Testis (tissue), 2 donors: ENCODE measurements at regions not wholly inside any gene's neighbourhood (a gene's known extent, or its start where the extent isn't known, plus 50 kb on each side); places are given as distances from the start of the nearest gene placed in this dataset.

Experiments
- DNase-seq: peaks from one replicate; pipeline ENCODE4 v3.0.0-alpha.2; 2019
- H3K27ac ChIP-seq, 2 donors: fragments of 200-600 bp; sonication (generic); one replicate each; pipeline ENCODE4 v1.5.1; 2019
- H3K27me3 ChIP-seq: fragments of 200-600 bp; sonication (generic); one replicate; pipeline ENCODE4 v1.5.1; 2019
- H3K36me3 ChIP-seq: fragments of 200-600 bp; sonication (generic); one replicate; pipeline ENCODE4 v1.5.1; 2017; ENCODE audit warnings: low read depth; ENCODE audit errors: missing control alignments
- H3K4me1 ChIP-seq: fragments of 200-600 bp; sonication (generic); one replicate; pipeline ENCODE4 v1.5.1; 2019
- H3K4me3 ChIP-seq, 2 donors: fragments of 200-600 bp; sonication (generic); one replicate each; pipeline ENCODE4 v1.5.1; 2017 to 2019
- H3K9me3 ChIP-seq: fragments of 200-600 bp; sonication (generic); one replicate; pipeline ENCODE4 v1.5.1; 2017
- POLR2A ChIP-seq: fragments of 450-650 bp; IDR thresholded peaks from one replicate; pipeline ENCODE4 v1.6.1; 2017; ENCODE audit warnings: antibody characterized with exemption, mild to moderate bottlenecking, moderate library complexity
- WGBS, 2 donors: methylation state at CpG; one replicate each; pipeline ENCODE4 v1.1.5; 2018; 5-methylcytosine and 5-hydroxymethylcytosine counted together
- intact Hi-C: fragments of 100-400 bp; cut with DNase I; formaldehyde crosslinking; loops from one replicate; pipeline ENCODE4 v1.15.1; 2023; ENCODE audit warnings: low total_unique reads
- TF ChIP-seq, protein P1 (sequence below), 3 experiments: fragments of 450-650 bp in 2 of 3; fragments of 200-600 bp in 1 of 3; sonication (generic) in 1 of 3; IDR thresholded peaks; one replicate each; pipeline ENCODE4 v1.5.1; 2016 to 2019; ENCODE audit warnings: antibody characterized with exemption in 3 of 3, mild to moderate bottlenecking in 2 of 3, moderate library complexity in 1 of 3

DNA sequence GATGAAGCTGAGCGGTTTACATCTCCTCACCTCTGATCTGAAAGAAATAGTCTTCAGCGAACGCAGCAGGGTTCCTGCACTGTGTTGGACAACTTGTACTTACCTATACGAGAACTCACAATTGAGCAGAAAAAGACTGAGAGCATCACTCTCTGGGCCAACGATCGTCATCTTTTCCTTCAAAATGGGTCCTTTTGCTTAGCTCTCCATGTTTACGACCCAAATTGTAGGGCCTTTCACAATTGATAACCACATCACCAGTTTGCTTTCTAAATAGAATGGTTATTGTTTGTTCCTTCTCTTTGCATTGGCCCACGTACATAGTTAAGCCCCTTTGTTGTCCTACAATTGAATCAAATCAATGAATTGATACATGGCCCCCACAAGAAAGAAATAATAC is 110.0 kb upstream of the DMRT1 start:
- no peak overlapping the region for H3K4me3 ChIP-seq
- intact Hi-C loops = no loop called here
- no peaks in the 10 kb centered on the region for H3K9me3 ChIP-seq
- TF ChIP-seq, protein P1, sequence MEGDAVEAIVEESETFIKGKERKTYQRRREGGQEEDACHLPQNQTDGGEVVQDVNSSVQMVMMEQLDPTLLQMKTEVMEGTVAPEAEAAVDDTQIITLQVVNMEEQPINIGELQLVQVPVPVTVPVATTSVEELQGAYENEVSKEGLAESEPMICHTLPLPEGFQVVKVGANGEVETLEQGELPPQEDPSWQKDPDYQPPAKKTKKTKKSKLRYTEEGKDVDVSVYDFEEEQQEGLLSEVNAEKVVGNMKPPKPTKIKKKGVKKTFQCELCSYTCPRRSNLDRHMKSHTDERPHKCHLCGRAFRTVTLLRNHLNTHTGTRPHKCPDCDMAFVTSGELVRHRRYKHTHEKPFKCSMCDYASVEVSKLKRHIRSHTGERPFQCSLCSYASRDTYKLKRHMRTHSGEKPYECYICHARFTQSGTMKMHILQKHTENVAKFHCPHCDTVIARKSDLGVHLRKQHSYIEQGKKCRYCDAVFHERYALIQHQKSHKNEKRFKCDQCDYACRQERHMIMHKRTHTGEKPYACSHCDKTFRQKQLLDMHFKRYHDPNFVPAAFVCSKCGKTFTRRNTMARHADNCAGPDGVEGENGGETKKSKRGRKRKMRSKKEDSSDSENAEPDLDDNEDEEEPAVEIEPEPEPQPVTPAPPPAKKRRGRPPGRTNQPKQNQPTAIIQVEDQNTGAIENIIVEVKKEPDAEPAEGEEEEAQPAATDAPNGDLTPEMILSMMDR (IDR thresholded peaks at IDR 0.05) = no peak
- TF ChIP-seq POLR2A = no peak
- H3K36me3 ChIP-seq = no peaks in the 10 kb centered on the region
- DNase-seq = no peak
- H3K4me1 ChIP-seq = peaks cover 9% of the 10 kb centered on the region
- no peak overlapping the region for H3K27ac ChIP-seq
- H3K27me3 ChIP-seq = no peaks in the 10 kb centered on the region
- WGBS, 2 donors = 93 to 94% methylated on average over 8 of the region's 8 CpGs

DNA sequence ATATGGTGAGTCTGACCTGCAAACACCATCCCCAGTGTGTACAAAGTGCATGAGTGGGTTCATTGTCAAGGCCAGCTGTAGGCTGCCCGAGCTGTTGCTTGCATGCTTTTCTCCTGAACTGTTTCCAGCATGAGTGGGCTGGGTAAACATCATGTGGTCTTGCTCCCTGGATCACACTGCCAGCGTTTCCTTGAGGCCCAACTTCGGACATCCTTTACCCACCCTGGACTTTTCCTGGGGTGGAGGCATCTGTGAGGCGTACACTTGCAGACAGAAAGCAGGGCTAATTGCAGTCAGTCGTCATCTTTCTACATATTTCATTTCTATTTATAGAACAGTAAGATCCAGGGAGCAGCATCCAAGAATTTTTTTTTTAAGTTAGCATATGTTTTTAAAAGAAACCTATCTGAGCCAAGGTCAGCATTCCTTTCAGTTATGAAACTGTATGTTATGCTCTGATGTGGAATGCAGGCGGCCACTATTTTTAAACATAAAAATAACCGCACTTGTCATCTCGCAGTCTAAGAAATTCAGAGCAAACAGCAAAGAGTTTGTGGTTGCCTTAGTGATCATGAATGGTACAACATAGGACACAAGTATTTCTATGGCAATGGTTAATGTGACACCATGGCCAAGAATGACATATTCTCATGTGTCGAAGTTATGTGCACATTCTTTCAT is 106.5 kb upstream of the DMRT1 start:
- TF ChIP-seq POLR2A = no peak
- TF ChIP-seq, protein P1 (IDR thresholded peaks at IDR 0.05) = no peak
- peaks cover 9% of the 10 kb centered on the region for H3K4me1 ChIP-seq
- intact Hi-C loops = no loop called here
- H3K27ac ChIP-seq = no peak overlapping the region
- no peaks in the 10 kb centered on the region for H3K27me3 ChIP-seq
- H3K9me3 ChIP-seq = no peaks in the 10 kb centered on the region
- H3K36me3 ChIP-seq = no peaks in the 10 kb centered on the region
- peak; percentile 37 for DNase-seq
- H3K4me3 ChIP-seq = no peak overlapping the region
- 41 to 50% methylated on average over 9 of the region's 9 CpGs for WGBS, 2 donors

DNA sequence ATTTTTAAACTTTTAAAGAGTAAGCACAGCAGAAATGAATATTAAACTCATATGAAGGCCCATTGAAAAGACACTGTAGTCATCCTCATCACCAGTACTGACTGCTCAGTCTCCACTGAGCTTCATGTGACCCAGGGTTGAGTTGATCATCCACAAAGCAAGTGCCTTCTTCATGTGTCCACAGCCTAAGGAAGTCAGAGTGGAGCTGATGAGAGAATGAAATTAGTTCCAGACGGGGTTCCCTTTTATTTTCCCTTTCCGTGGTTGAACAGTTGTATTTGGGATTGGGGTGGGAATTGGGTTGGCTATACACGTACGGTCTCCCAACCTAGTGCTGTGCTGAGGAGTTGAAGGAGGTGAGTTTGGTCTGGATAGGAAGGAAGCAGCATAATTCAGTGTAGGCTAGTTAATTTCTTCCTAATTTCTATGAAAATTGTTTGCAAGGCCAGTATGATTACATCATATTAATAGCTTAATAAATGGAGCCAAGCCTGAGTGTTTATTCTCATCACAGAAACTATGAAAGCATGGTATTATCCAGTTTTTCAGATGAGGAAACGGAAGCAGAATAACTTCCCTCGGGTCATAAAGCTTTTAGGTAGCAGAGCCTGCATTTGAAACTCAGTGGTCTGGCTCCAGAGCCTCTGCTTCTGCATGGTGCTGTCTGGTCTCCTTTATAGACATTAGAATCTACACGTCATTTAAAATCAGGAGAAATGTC is 103.9 kb upstream of the DMRT1 start:
- DNase-seq = no peak
- Histone ChIP-seq H3K9me3 (no peaks in the 10 kb centered on the region), H3K4me1 (peaks cover 9% of the 10 kb centered on the region), H3K27me3 (no peaks in the 10 kb centered on the region), H3K4me3 (no peak overlapping the region), H3K27ac (peak overlapping the region in 1 of 2 donors; percentile 61), H3K36me3 (no peaks in the 10 kb centered on the region)
- TF ChIP-seq, protein P1 (IDR thresholded peaks at IDR 0.05) = no peak
- no peak for TF ChIP-seq POLR2A
- intact Hi-C loops = no loop called here
- WGBS, 2 donors = 64 to 77% methylated on average over 7 of the region's 7 CpGs

DNA sequence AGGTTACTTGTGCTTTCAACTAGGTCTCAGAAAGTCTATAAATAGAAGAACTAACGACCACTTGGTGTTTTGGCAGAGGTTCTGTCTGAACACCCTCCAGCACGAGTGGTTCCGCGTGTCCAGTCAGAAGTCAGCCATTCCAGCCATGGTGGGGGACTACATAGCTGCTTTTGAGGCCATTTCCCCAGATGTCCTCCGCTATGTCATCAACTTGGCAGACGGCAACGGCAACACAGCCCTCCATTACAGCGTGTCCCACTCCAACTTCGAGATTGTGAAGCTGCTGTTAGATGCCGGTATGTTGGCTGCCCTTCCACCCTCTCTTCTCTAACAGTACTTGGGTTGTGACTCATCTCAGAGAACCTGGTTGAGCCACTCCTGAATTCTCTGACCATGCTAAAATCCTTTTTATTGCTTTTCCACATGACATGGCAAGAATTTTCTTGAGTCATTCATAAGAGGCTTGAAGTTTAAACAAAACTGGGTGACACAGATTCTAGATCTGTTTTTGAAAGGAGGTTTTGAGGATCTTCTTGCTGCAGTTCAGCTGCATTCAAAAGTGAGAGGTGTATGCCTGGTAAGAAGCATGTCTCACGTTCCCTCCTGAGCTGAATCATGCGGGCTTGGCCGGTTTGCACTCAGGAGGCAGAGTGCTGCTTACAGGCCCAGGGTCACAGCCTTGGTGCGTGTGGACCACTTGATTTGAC is 103.1 kb upstream of the DMRT1 start:
- Histone ChIP-seq H3K9me3 (no peaks in the 10 kb centered on the region), H3K4me1 (peaks cover 9% of the 10 kb centered on the region), H3K36me3 (no peaks in the 10 kb centered on the region), H3K4me3 (no peak overlapping the region), H3K27ac (peak overlapping the region in 1 of 2 donors; percentile 61), H3K27me3 (no peaks in the 10 kb centered on the region)
- WGBS, 2 donors = 69 to 81% methylated on average over 13 to 14 of the region's 14 CpGs
- no peak for TF ChIP-seq POLR2A
- peak; percentile 4 for DNase-seq
- intact Hi-C loops = no loop called here

DNA sequence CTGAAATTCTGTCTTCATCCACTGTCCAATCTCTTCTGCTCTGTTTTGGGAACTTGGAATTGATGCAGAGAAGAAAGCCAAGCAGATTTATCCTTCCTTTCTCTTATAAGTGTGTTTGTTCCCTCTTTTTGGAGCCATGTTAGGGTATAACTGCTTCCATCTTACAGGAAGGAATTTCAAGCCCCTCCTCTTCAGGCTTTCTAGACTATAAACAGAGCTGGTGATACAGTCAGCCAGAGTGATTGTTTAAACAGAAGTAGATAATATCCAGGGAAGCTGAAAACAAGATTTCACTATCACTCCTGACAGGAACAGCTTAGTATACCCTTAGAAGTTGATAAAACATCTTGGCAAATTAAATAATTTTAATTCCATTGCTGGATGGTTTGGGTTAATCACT is 102.1 kb upstream of the DMRT1 start:
- DNase-seq = no peak
- no peaks in the 10 kb centered on the region for H3K9me3 ChIP-seq
- intact Hi-C loops = no loop called here
- no peak overlapping the region for H3K27ac ChIP-seq
- H3K36me3 ChIP-seq = no peaks in the 10 kb centered on the region
- TF ChIP-seq, protein P1 (IDR thresholded peaks at IDR 0.05) = no peak
- no peak for TF ChIP-seq POLR2A
- H3K4me1 ChIP-seq = peaks cover 9% of the 10 kb centered on the region
- H3K27me3 ChIP-seq = no peaks in the 10 kb centered on the region
- H3K4me3 ChIP-seq = no peak overlapping the region
